Testis (tissue), 2 donors: ENCODE measurements at regions not wholly inside any gene's neighbourhood (a gene's known extent, or its start where the extent isn't known, plus 50 kb on each side); places are given as distances from the start of the nearest gene placed in this dataset.

Source experiments
- DNase-seq: peaks from one replicate; pipeline ENCODE4 v3.0.0-alpha.2; 2019
- H3K27ac ChIP-seq, 2 donors: fragments of 200-600 bp; sonication (generic); one replicate each; pipeline ENCODE4 v1.5.1; 2019
- H3K27me3 ChIP-seq: fragments of 200-600 bp; sonication (generic); one replicate; pipeline ENCODE4 v1.5.1; 2019
- H3K36me3 ChIP-seq: fragments of 200-600 bp; sonication (generic); one replicate; pipeline ENCODE4 v1.5.1; 2017; ENCODE audit warnings: low read depth; ENCODE audit errors: missing control alignments
- H3K4me1 ChIP-seq: fragments of 200-600 bp; sonication (generic); one replicate; pipeline ENCODE4 v1.5.1; 2019
- H3K4me3 ChIP-seq, 2 donors: fragments of 200-600 bp; sonication (generic); one replicate each; pipeline ENCODE4 v1.5.1; 2017 to 2019
- H3K9me3 ChIP-seq: fragments of 200-600 bp; sonication (generic); one replicate; pipeline ENCODE4 v1.5.1; 2017
- POLR2A ChIP-seq: fragments of 450-650 bp; IDR thresholded peaks from one replicate; pipeline ENCODE4 v1.6.1; 2017; ENCODE audit warnings: antibody characterized with exemption, mild to moderate bottlenecking, moderate library complexity
- WGBS, 2 donors: methylation state at CpG; one replicate each; pipeline ENCODE4 v1.1.5; 2018; 5-methylcytosine and 5-hydroxymethylcytosine counted together
- intact Hi-C: fragments of 100-400 bp; cut with DNase I; formaldehyde crosslinking; loops from one replicate; pipeline ENCODE4 v1.15.1; 2023; ENCODE audit warnings: low total_unique reads
- TF ChIP-seq, protein P1 (sequence below), 3 experiments: fragments of 450-650 bp in 2 of 3; fragments of 200-600 bp in 1 of 3; sonication (generic) in 1 of 3; IDR thresholded peaks; one replicate each; pipeline ENCODE4 v1.5.1; 2016 to 2019; ENCODE audit warnings: antibody characterized with exemption in 3 of 3, mild to moderate bottlenecking in 2 of 3, moderate library complexity in 1 of 3

DNA sequence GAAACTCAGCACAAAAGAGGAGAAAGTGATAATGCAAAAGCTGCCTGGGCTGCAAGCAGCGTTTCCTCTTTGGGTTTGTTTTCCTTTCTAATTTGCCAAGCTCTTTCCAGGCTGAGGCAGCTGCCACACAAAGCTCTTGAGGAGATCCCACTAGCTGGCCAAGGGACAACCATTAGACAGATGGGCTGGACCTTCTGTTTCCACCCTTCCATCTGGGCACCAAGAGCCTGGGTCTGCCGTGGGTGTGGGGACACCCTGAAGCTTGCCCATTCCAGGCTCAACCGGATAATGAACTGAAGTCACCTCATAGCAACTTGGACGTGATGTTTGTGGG is 194.6 kb upstream of the C1QTNF7 start:
- H3K4me3 ChIP-seq, result no peak overlapping the region
- peaks cover 10% of the 10 kb centered on the region for H3K4me1 ChIP-seq
- H3K27me3 ChIP-seq, result no peaks in the 10 kb centered on the region
- TF ChIP-seq, protein P1, sequence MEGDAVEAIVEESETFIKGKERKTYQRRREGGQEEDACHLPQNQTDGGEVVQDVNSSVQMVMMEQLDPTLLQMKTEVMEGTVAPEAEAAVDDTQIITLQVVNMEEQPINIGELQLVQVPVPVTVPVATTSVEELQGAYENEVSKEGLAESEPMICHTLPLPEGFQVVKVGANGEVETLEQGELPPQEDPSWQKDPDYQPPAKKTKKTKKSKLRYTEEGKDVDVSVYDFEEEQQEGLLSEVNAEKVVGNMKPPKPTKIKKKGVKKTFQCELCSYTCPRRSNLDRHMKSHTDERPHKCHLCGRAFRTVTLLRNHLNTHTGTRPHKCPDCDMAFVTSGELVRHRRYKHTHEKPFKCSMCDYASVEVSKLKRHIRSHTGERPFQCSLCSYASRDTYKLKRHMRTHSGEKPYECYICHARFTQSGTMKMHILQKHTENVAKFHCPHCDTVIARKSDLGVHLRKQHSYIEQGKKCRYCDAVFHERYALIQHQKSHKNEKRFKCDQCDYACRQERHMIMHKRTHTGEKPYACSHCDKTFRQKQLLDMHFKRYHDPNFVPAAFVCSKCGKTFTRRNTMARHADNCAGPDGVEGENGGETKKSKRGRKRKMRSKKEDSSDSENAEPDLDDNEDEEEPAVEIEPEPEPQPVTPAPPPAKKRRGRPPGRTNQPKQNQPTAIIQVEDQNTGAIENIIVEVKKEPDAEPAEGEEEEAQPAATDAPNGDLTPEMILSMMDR (IDR thresholded peaks at IDR 0.05), result no peak
- TF ChIP-seq POLR2A, result no peak
- no peak overlapping the region for H3K27ac ChIP-seq
- 47 to 54% methylated on average over 4 of the region's 4 CpGs for WGBS, 2 donors
- intact Hi-C loops, result loop anchor here (10.0 kb wide), 1 partner anchor 152 kb away; no protein-coding TSS in a partner anchor
- no peak for DNase-seq
- H3K36me3 ChIP-seq, result no peaks in the 10 kb centered on the region
- no peaks in the 10 kb centered on the region for H3K9me3 ChIP-seq

DNA sequence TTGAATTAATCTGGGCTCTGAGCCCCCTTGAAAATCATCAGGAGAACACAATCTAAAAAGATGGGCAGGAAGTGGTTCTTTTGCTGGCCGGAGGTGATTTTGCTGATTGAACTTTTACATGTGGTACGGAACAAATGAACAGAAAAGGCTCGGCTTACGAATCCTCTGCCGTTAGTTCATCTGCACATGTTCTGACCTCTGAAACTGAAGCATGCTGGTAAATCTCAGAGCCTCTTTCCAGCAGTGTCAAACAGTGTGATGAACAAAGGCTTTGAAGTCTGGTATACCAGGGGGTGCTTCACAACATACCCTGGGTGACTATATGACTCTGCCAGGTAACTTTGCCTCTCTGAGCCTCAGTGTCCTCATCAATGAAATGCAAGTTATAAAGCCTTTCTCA is 194.2 kb upstream of the C1QTNF7 start:
- no peak for TF ChIP-seq POLR2A
- TF ChIP-seq, protein P1 (IDR thresholded peaks at IDR 0.05), result no peak
- no peak for DNase-seq
- H3K27me3 ChIP-seq, result no peaks in the 10 kb centered on the region
- H3K4me3 ChIP-seq, result no peak overlapping the region
- H3K36me3 ChIP-seq, result no peaks in the 10 kb centered on the region
- no peak overlapping the region for H3K27ac ChIP-seq
- intact Hi-C loops, result loop anchor here (10.0 kb wide), 1 partner anchor 151 kb away; no protein-coding TSS in a partner anchor
- peaks cover 10% of the 10 kb centered on the region for H3K4me1 ChIP-seq
- WGBS, 2 donors, result 70 to 78% methylated on average over 5 of the region's 5 CpGs
- H3K9me3 ChIP-seq, result no peaks in the 10 kb centered on the region

DNA sequence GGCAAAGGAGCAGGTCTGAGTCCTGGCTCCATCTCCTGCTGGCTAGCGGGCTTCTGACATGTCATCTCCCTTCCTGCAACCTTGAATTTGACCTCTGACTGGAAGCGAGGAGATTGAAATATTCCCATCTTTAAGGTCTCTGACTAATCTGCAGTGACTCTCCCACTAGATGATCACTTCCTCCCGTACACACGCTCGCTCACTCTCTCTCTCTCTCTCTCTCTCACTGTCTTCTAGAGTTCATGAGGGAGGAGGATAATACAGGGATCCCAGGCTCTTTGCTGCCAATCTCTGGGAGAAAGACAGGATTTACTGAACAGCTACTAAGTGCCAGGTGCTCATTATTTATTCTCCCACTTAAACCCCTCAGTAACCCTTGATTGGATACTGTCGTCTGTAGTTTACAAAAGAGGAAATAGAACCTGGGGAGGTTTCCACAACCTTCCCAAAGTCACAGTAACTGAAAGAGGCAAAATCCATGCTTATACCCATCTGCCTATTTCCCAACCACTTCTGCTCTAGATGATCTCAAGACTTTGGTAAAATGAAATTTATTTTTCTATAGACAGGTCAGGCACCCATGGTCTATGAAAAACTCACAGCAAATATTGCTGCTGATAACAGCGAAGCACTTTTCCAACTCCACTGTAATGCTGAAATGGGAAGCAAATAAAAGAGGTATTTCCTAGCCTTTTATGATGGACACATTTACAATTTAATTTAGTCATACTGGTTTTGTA is 193.5 kb upstream of the C1QTNF7 start:
- intact Hi-C loops, result loop anchor here (10.0 kb wide), 1 partner anchor 151 kb away; no protein-coding TSS in a partner anchor
- peaks cover 10% of the 10 kb centered on the region for H3K4me1 ChIP-seq
- WGBS, 2 donors, result 73 to 81% methylated on average over 7 of the region's 7 CpGs

DNA sequence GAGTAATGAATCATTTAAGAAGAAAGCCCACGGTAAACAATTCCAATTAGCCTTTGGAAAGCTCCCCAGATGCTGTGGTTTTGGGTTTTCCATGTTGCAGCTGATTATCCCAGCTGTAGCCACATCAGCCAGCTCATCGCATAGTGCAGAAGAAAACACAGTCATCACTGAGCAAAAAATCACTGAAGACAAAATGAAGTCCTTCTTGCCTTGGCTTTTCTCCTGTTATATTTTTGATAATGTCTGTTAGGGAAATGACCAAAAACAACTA is 193.0 kb upstream of the C1QTNF7 start:
- Histone ChIP-seq H3K4me1 (peaks cover 10% of the 10 kb centered on the region), H3K27ac (no peak overlapping the region)
- no peak for DNase-seq

More for the DNA sequence above, 193.5 kb upstream of the C1QTNF7 start:
- Histone ChIP-seq H3K27me3 (no peaks in the 10 kb centered on the region), H3K36me3 (no peaks in the 10 kb centered on the region), H3K27ac (no peak overlapping the region), H3K4me3 (no peak overlapping the region), H3K9me3 (no peaks in the 10 kb centered on the region)
- no peak for DNase-seq
- TF ChIP-seq POLR2A, result no peak
- TF ChIP-seq, protein P1 (IDR thresholded peaks at IDR 0.05), result no peak

More for the DNA sequence above, 193.0 kb upstream of the C1QTNF7 start:
- Histone ChIP-seq H3K36me3 (no peaks in the 10 kb centered on the region), H3K9me3 (no peaks in the 10 kb centered on the region), H3K4me3 (no peak overlapping the region), H3K27me3 (no peaks in the 10 kb centered on the region)
- intact Hi-C loops, result loop anchor here (10.0 kb wide), 1 partner anchor 150 kb away; no protein-coding TSS in a partner anchor
- TF ChIP-seq POLR2A, result no peak
- TF ChIP-seq, protein P1 (IDR thresholded peaks at IDR 0.05), result no peak
- WGBS, 2 donors, result 61 to 73% methylated on average over 2 of the region's 2 CpGs
